GM21723 (cell line): ENCODE measurements at regions not wholly inside any gene's neighbourhood (a gene's known extent, or its start where the extent isn't known, plus 50 kb on each side); places are given as distances from the start of the nearest gene placed in this dataset.

ENCODE experiments used
- ATAC-seq: cut with Tn5 transposase; IDR thresholded peaks from one replicate; pipeline ENCODE4 v1.9.1; 2021; ENCODE audit warnings: mild to moderate bottlenecking, moderate library complexity; ENCODE audit not compliant: unreplicated experiment

DNA sequence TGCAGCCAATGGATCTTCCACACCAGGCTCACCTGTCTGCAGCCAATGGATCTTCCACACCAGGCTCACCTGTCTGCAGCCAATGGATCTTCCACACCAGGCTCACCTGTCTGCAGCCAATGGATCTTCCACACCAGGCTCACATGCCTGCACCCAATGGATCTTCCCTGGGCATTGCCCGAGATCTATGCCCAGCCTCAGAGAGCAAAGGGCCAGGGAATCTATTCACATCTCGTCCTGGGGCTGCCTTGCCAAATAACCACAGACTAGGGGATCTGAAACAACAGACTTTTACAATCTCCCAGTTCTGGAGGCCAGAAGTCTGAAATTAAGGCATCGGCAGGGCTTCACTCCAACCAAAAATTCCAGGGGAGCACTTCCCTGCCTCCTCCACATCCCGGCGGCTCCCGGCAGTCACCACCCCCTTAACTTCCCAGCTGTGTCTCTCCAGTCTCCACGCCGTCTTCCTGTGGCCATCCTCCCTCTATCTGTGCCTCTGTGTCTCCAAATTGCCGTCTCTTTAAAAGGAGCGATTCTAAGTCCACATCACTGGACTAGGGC lies 92.4 kb upstream of the PPP2R2D start:
- ATAC-seq: no peak

DNA sequence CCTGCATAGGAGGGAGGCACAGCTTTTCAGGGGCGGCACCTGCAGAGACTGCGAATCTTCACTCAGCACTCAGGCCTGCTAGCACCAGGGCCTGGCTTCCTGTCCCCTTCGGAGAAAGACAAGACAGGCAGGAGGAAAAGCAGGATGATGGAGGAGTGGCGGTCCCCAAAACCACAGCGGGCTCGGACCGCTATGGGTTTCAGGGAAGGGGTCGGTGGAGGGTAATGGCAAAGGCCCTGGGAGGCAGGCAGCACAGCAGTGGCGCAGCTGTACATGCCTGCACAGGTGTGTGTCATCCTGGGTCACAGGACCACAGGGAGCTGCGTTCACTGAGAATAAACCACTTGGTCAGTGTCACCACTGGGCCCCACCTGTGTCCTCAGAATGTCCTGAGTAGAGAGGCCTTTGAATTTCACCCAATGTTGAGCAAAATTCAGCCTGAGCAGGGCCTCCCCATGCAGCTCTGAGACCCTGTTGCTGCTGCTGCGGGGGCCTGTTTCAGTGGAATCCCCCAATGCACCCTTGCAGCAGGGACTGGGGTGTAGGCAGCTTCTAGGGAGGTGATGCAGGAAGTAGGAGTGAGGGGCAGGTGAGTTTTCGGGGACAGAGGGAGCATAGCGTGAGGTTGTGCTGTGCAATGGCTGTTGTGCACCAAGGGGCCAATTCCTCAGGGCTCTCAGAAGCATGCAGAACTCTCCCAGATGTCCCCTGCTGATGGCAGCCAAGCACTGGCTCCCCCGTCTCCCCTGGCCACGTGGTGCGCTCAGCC lies 90.6 kb upstream of the PPP2R2D start:
- ATAC-seq: no peak

DNA sequence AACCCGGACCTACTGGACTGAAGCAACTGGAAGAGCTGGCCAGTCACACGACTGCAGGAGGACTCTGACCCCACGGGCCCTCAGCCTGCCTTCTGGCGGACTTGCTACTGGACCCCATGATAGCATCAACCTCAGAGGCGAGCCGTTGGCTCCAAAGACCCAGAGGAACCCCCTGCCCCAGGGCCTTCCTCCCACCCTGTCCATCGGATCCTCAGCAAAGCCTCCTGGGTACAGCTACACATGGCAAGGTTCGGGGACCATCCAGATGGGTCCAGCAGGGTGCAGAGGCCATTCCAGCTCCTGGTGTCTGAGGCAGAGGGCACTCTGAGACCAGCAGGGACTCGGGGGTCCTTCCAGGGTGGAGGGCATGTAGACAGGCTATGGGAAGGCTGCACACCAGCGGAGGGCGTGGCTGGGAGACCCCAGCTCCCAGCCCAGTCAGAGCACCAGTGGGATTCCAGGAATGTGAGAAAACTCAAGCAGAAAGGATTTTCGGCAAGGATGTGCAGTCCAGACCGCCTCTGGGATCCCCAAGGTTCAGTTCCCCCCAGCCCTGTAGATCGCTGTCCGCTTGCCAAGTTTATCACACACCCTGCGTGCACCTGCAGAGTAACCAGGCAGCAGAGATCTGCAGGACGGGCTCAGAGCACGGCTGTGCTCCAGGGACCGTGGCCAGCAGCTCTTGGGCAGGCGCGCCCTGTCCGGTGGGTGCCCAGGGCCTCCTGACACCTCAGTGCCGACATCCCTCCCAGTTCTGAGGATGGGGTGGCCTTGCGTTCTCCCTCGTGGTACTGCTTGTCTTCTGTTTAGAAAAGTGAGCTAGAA lies 89.8 kb upstream of the PPP2R2D start:
- ATAC-seq: no peak

DNA sequence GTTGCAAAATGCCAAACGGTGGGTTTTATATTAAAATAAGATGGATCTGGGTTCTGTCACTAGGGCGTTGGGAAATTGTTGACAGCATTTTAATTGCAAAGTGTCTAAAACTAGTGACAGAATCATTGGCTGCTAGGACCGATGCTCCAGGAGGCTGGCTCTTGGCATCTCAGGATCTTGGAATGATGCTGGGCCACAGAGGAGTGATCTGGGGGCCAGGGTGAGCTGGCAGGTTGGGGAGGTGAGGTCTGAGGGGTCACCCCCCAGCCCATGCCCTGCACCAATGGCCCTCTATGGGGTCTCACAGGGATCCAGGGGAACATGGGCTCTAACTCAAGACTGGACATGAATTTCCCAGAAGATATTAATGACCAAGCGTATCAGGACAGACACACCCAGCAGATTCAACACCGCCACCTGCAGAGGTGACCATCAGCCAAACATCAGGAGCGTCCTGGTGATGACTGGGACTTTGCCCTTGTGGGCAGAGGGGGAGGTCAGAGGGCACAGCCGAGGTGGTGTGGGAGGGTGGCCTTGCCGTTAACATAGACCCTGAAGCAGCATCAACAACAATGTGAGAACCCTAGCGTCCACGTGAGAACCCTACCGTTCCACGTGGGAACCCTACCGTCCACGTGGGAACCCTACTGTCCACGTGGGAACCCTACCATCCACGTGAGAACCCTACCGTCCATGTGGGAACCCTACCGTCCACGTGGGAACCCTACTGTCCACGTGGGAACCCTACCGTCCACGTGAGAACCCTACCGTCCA lies 89.0 kb upstream of the PPP2R2D start:
- ATAC-seq: no peak

DNA sequence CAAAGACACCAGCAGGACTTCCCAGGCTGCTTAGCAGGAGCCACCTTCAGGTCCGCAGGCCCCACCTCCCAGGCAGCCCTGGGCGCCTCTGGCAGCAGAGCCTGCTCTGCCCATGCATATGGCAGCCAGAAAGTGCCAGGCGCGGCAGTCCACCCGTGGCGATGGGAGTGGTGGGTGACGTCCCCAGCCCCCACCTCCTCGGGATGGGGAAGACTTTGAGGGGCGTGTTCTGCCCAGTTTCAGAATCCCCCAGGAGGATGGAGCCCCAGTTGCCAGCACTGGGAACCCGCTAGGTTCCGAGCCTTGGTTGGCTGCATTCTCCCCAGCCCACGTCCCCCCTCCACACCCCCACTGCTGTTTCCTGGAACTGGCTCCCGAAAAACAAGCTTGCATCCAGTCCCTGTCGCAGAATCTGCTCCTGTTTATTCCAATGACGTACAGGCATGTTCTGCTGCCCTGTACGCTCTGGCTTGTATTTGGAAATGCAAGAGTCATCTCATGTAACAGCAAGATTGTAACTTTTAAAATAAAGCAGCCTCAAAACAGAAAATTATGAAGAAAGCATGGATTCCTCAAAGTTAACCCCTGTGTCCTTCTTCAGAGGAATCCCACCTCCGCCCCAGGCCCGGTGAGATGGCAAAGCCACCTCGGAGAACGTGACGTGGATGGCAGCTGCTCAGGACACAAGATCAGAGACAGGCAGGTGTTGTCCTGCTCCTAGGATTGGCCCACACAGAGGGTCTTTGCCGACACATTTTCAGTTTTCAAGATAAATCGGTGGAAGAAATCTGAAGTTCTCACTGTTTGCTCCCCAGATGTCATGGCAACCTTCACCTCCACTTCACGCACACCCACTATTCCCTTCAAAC lies 87.8 kb upstream of the PPP2R2D start:
- no peak for ATAC-seq

DNA sequence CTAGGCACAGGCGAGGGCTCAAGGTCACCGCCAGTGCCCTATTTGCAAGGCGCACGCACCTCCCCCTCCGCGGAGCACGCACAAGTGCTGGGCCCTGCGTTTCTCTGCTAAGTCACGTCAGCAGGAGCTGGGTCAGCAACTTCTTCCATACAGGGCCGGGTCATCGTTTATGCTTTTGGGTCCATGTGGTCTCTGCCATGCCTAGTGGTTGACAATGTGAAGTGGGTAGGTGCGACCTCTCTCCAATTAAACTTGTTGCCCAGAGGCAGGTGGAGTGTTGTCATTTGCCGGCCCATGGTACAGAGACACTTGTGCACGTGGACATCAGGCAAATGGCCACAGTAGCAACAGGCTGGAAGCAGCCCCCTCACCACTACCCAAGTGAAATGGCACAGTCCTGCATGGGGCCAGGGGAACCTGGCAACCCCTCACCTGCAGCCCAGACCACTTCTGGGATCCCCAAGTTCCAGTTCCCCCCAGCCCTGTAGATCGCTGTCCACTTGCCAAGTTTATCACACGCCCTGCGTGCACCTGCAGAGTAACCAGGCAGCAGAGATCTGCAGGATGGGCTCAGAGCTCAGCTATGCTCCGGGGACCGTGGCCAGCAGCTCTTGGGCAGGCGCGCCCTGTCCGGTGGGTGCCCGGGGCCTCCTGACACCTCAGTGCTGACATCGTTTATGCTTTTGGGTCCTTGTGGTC lies 86.1 kb upstream of the PPP2R2D start:
- no peak for ATAC-seq

DNA sequence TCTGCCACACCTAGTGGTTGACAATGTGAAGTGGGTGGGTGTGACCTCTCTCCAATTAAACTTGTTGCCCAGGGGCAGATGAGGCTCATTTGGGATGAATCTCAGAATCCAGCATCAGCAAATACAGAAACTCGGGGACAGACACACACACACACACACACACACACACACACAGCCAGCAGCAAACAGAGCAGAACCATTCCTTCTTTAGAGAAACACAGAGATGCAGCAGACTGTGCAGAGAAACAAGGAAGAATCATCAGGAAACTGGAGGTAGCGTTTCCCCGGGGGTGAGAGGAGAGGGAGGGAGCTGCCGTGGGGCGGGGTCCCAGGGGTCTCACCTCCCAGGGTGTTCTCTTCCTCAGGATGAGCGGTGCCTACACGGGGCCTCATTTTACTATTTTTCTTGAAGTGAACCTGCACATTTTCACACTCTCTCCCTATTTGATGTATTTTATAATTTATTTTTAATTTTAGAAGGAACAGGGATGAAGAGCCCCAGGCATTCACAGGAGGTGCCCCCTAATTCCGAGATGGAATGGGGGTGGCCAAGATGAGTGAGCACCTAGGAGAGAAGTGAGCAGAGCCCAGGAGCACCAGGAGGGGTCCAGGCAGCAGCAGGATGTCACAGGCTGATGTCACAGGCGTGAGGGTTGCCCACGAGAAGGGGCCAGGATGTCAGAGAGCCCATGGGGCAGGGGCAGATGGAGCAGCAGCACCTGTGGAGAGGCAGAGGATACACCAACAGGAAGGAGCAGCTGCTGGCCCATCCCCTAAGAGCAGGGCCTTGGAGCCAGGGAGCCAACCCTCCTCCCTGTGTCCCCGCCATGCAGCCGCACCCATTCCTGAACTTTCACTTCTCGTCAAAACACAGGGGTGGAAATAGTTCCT lies 85.3 kb upstream of the PPP2R2D start:
- ATAC-seq: no peak

DNA sequence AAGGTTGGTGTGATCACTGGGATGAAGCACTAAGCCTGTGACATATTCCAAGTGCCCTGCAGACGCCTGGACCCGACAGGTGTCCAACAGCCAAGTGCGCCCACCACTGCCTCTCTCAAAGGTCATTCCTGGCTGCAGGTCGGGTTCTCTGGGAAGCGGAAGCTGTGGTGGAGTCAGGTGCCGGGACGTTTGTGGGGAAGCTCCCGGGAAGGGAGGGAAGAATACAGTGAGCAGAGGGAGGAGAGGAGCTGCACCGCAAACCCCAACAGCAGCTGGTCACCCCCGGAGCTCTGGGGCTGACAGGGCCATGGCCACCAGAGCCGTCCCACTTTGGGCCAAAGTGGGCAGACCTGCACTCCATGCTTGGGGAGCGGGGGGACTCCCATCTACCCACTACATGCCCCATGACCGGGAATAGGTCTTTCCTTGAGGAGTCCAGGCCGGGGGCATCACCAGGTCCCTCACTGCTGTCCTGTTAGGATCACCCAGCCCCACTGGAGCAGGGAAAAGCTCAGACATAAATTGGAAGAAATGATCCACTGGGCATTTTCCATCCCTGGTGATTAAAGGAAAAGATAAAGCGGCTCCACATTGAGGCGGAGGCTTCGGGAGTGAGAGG lies 84.5 kb upstream of the PPP2R2D start:
- no peak for ATAC-seq

DNA sequence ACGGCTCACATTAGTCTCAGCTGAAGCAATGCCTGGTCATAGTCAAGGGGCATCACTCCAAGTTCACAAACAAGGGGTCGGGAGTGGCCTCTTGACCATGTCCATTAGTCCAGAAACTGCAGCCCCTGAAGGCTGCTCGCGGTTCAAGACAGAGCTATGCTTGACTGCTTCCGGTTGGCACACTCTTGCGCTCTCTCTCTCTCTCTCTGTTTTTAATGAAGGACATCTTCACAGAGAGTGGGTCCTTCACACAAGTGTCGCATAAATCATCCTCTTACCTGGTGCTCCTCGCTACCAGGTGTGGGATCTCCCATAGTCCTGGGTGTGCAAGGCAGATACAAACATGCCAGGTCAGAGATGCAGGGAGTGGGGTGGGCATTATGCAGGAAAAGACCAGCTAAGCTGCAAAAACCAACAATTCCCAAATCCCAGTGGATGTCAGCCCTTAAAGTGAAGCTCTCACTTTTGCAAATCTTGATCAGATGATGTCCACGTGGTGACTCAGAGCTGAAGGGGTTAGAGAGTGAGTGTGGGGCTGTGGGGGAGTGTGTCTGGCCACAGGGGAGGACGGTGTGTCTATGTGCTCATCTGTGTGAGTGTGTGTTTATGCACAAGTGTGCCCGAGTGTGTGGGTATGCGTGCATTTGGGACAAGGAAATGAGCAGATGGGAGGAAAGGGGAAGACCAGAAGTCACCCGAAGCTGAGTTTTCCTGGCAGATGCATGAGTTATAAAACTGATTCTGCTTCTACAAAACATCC lies 83.7 kb upstream of the PPP2R2D start:
- ATAC-seq: no peak

DNA sequence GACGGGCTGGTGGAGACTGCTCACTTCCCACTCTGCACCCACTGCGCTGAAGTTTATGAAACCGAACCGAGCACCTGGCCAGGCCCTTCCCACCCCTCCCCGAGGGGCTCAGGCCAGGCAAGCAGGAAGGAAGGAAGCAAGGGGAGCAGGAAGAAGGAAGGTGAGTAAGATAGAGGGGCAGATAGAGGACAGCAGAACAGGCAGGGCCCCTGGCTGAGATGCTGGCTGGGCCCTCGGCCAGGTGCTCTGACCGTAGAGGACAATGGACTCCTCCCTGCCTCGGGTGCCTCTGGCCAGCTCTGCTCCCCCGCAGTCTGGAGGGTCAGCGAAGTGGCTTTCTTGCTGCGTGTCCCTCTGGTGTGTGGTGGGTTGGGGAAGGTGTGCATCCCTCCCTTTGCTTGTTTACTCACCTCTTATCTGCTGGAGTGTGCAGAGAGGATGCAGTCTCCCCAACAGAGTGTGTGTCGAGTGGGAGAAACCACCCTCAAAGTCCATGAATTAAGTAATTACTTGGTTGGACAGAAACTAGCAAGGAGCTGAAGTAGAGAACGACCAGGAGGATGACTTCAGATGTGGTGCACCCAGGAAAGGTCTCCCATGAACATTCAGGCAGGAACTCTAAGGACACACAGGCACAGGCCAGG lies 82.8 kb upstream of the PPP2R2D start:
- no peak for ATAC-seq

DNA sequence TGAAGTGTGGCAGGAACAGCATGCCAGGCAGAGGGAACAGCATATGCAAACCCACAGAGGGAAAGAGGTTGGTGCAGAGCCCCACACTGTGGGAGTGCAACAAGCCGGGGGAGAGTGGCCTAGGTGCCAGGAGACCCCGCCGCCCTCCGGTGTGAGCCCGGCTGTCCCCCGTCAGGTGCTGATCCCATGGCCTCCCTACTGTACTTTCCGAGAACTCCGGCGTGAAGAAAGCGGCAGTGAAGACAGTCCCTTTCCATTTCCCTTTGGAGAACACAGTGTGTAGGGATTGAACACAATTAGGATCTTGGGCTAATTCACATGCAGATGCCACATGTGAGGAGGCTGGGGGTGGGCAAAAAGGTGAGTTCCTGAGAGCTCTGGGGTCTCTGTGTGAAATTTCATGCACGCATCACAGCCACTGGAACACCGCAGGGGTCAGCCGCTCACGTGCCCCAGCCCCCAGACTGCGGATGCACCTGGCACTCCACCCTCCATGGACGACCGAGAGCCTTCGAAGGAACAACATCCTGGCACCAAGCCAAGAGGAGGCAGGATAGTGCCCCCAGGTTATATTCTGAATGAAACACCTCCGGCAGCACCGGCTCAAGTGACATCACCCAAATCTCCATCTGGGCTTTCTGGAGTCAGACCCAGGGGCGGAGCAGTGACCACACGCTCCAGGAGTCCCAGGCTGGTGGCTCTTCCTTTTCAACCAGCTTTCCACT lies 82.1 kb upstream of the PPP2R2D start:
- ATAC-seq: no peak

DNA sequence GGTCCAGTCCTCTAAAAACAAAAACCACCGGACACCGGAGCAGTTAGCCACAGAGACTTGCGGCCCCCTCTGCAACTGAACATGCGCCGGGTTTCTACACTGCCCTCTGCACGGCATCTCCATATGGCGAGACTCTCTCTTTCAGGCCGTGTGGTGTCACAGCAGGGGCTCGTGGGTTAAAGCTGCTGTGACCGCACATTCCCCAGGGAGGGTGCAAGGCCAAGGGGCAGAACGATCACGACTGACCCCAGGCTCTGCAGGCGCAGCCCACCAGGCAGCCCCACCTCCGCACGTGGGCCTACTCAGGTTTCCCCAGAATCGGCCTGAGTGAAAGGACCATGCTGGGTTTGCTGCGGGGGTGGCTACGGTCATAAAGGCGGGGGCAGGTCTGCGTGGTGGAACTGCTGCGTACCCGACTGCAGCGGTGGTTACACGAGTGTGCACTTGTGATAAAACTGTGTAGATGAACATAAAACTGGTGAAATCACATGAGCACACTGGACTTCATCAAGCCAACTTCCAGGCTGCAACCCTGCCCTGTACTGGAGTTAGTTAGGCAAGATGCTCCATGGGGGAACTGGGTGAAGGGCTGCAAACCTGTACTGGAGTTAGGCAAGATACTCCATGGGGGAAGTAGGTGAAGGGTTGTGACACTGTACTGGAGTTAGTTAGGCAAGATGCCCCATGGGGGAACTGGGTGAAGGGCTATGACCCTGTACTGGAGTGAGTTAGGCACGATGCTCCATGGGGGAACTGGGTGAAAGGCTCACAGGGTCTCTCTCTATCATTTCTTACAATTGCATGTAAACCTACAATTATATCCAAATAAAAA lies 81.4 kb upstream of the PPP2R2D start:
- no peak for ATAC-seq

DNA sequence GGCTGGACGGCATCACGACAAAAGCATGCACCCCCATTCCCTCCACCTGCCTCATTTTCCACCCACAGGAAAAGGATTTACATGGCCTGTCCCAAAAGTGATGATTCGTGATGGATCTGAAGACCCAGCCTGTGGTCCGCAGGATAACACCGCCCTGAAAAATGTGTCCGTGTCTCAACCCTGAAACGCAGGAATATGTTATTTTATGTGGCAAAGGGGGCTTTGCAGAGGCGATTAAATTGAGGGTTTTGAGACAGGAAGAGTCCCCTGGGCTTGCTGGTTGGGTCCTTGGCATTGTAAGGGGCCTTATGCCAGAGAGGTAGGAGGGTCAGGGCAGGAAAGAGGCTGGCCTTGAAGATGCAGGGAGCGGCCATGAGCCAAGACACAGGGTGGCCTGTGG lies 80.2 kb upstream of the PPP2R2D start:
- no peak for ATAC-seq

DNA sequence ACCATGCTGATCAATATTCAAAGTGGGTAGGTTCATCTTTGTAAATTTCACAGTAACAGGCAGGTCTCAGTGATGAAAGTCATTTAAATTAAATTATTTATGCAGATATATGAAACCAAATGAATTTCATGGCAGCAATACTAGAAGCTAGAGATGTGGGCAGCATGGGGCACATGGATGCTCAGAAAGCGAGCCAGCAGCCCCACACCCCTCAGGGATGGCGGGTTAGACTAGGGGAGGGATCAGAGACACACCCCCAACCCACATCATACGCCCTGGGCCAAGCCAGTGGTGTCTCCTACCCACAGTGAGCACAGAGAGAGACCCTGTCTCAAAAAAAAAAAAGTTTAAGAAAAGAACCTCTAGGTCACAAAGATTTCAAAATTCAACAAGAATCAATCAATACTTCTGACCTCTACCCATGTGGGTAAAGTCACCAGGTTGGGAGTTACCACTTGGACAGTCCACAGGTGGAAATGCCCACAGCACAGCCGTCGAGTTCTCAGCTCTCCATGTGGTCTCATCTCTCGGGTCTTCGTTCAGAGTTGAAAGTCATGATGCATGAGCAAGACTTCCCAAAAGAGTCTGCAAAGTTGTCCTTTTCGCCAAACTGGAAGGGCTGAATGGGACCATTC lies 79.3 kb upstream of the PPP2R2D start:
- no peak for ATAC-seq
